AG04449 (cell line): ENCODE measurements at regions not wholly inside any gene's neighbourhood (a gene's known extent, or its start where the extent isn't known, plus 50 kb on each side); places are given as distances from the start of the nearest gene placed in this dataset.
"Not testable (repeated sequence)": the region's sequence is repeated elsewhere in the genome, so short reads cannot be mapped to it uniquely, and the experiment has no call there.

Source experiments
- CTCF ChIA-PET: fragments of 350-600 bp; formaldehyde crosslinking; extraction: SDS; loops from one replicate; lab custom pipeline; 2021; ENCODE audit warnings: antibody characterized with exemption; lab: Yijun Ruan, JAX
- POLR2A ChIA-PET: fragments of 400-600, 350-600 bp; formaldehyde crosslinking; extraction: SDS; loops from one replicate; lab custom pipeline; 2020; ENCODE audit warnings: antibody characterized with exemption, inconsistent platforms; lab: Yijun Ruan, JAX
- DNase-seq: peaks from one replicate; pipeline ENCODE4 v3.0.0-alpha.2; 2010; ENCODE audit warnings: low read depth, low spot score
- H3K4me3 ChIP-seq: 2 replicates; pipeline ENCODE4 v1.5.1; 2011; ENCODE audit warnings: low read depth, mild to moderate bottlenecking, control low read depth, low read length
- CTCF ChIP-seq: IDR thresholded peaks from one replicate; pipeline ENCODE4 v1.5.1; 2011; ENCODE audit warnings: mild to moderate bottlenecking, moderate library complexity, low read length, control low read depth, inconsistent platforms; ENCODE audit not compliant: insufficient read depth; ENCODE audit errors: missing control alignments

- ChIA-PET CTCF (interaction anchor here (1.1 kb wide), 1 partner anchor 9 kb away, joined by 4 read pairs; no protein-coding TSS in a partner anchor), POLR2A (no interaction called here)
- DNase-seq: no peak
Measured at GRCh38 chr6:166795879-166796278, 160.5 kb downstream of the RNASET2 start.

GRCh38 chr6:166790808-166791207 lies 163.8 kb upstream of the RPS6KA2 start:
- CTCF ChIA-PET: interaction anchor here (1.2 kb wide), 1 partner anchor 198 kb away, joined by 5 read pairs; no protein-coding TSS in a partner anchor
- DNase-seq, POLR2A ChIA-PET, H3K4me3 ChIP-seq: not testable (repeated sequence)

More at GRCh38 chr6:166795879-166796278, 160.5 kb downstream of the RNASET2 start:
- no peak overlapping the region for H3K4me3 ChIP-seq
- no peak for TF ChIP-seq CTCF

DNA sequence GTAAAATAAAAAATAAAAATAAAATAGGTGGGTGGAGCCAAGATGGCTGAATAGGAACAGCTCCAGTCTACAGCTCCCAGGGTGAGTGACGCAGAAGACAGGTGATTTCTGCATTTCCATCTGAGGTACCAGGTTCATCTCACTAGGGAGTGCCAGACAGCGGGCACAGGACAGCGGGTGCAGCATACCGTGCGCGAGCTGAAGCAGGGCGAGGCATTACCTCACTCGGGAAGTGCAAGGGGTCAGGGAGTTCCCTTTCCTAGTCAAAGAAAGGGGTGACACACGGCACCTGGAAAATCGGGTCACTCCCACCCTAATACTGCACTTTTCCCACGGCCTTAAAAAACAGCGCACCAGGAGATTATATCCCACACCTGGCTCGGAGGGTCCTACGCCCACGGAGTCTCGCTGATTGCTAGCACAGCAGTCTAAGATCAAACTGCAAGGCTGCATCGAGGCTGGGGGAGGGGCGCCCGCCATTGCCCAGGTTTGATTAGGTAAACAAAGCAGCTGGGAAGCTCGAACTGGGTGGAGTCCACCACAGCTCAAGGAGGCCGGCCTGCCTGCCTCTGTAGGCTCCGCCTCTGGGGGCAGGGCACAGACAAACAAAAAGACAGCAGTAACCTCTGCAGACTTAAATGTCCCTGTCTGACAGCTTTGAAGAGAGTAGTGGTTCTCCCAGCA lies 161.9 kb upstream of the RPS6KA2 start:
- H3K4me3 ChIP-seq, POLR2A ChIA-PET, DNase-seq: not testable (repeated sequence)
- CTCF ChIA-PET: interaction anchor here (1.6 to 5.0 kb wide), 3 partner anchors 10 to 201 kb away, joined by 3 to 77 read pairs (median 9); no protein-coding TSS in a partner anchor

DNA sequence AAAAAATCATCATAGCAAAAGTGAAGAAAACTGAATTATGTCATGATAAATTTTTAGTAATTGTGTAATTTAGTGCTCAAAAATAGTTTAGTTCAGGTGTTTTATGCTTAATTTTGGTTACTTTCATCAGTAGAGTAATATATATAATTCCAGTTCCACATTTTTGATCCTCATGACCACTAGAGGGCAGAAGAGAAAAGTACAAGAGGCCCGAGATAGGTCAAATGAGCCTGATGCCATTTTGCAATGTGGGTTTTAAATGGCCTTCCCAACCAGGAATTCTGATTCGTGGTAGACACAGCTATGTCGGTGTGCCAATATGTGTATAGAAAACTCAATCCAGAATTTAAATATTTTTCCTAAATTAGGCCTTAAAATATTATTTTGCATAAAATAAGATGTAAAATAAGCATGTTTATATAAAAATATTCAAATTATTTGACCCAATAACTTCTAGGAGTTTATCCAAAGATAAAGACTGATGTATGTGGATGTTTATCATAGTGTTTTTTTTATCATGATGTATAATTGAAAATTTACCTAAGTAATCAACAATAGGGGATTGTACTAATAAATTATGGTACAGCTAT lies 159.7 kb upstream of the RPS6KA2 start:
- POLR2A ChIA-PET: no interaction called here
- peak; percentile 39 for TF ChIP-seq CTCF
- peak; percentile 14 for DNase-seq
- no peak overlapping the region for H3K4me3 ChIP-seq
- CTCF ChIA-PET: interaction anchor here (0.7 to 5.0 kb wide), 13 partner anchors 8 to 209 kb away, joined by 3 to 77 read pairs (median 3); no protein-coding TSS in a partner anchor

DNA sequence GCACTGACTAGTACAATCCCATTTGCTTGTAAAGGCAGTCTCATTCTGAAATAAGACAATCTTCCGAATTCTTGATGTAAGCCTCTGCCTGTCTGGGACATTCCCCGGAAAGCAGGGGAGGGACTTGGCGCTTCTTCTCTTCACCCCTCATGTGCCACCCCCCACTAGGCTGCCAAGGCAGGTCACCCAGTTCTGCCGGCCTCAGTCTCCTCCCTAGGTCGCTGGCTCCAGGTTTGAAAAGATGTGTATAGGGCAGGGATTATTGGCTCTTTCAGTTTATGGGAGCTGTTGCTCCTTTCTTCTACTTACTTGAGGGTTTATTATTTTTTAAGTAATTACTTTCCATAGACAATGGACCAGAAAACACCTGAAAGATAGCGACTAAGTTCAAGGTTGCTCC lies 158.1 kb upstream of the RPS6KA2 start:
- no peak overlapping the region for H3K4me3 ChIP-seq
- DNase-seq: no peak
- ChIA-PET POLR2A (no interaction called here), CTCF (interaction anchor here (0.9 to 5.0 kb wide), 4 partner anchors 10 to 204 kb away, joined by 3 to 77 read pairs (median 16); no protein-coding TSS in a partner anchor)
- no peak for TF ChIP-seq CTCF

GRCh38 chr6:166784691-166785090 lies 157.6 kb upstream of the RPS6KA2 start:
- no peak overlapping the region for H3K4me3 ChIP-seq
- ChIA-PET CTCF (interaction anchor here (0.9 to 5.0 kb wide), 3 partner anchors 9 to 205 kb away, joined by 3 to 77 read pairs (median 30); no protein-coding TSS in a partner anchor), POLR2A (no interaction called here)
- DNase-seq: no peak
- no peak for TF ChIP-seq CTCF

DNA sequence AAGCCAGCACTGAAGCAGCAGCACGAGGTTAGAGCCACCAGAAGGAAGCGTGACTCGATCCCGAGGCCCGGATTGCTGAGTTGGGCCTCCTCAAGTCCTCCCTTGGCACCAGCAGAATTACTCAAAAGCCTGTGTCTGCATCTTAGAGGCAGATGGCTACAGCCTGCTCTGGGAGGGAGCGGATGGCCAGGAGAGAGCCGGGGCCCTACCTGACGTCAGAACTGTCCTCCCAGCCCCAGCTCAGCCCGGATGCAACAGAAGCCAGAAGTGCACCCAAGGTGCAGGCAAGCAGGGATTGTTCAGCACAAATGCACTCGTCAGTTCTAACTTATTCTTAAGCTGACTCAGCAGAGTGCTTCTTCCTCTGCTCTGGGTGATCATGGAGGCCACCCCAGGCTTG lies 155.5 kb upstream of the RPS6KA2 start:
- no peak overlapping the region for H3K4me3 ChIP-seq
- no peak for DNase-seq
- ChIA-PET POLR2A (no interaction called here), CTCF (interaction anchor here (0.9 to 14.4 kb wide), 4 partner anchors 8 to 206 kb away, joined by 3 to 163 read pairs (median 8); no protein-coding TSS in a partner anchor)
- TF ChIP-seq CTCF: no peak
